SK-N-SH (cell line): ENCODE measurements at regions not wholly inside any gene's neighbourhood (a gene's known extent, or its start where the extent isn't known, plus 50 kb on each side); places are given as distances from the start of the nearest gene placed in this dataset.
"Not testable (repeated sequence)": the region's sequence is repeated elsewhere in the genome, so short reads cannot be mapped to it uniquely, and the experiment has no call there.

Experiments
- CTCF ChIP-seq: fragments of 200-600 bp; sonication (generic); IDR thresholded peaks from 2 replicates; pipeline ENCODE4 v1.6.1; 2017; ENCODE audit warnings: antibody characterized with exemption, mild to moderate bottlenecking, moderate library complexity
- MAX ChIP-seq: IDR thresholded peaks from 2 replicates; pipeline ENCODE4 v1.4.0; 2012; ENCODE audit warnings: low read depth
- NFIC ChIP-seq: IDR thresholded peaks from 2 replicates; pipeline ENCODE4 v1.4.0; 2012; ENCODE audit warnings: borderline replicate concordance
- POLR2AphosphoS5 ChIP-seq: IDR thresholded peaks from 2 replicates; pipeline ENCODE4 v1.6.1; 2012; ENCODE audit warnings: low read depth, low read length
- RAD21 ChIP-seq: IDR thresholded peaks from 2 replicates; pipeline ENCODE4 v1.6.1; 2012; ENCODE audit warnings: mild to moderate bottlenecking, low read length
- USF2 ChIP-seq: fragments of 150-350 bp; IDR thresholded peaks from 2 replicates; pipeline ENCODE4 v1.6.1; 2017; ENCODE audit warnings: antibody characterized with exemption, low read length, low read depth, borderline replicate concordance

GRCh38 chr2:131607056-131607455 is 79.4 kb downstream of the CCDC74A start:
- not testable (repeated sequence) for TF ChIP-seq USF2, NFIC, CTCF, RAD21, POLR2AphosphoS5, MAX
